ENCODE measurements at regions not wholly inside any gene's neighbourhood (a gene's known extent, or its start where the extent isn't known, plus 50 kb on each side); places are given as distances from the start of the nearest gene placed in this dataset.
"Not testable (repeated sequence)": the region's sequence is repeated elsewhere in the genome, so short reads cannot be mapped to it uniquely, and the experiment has no call there.

DNA sequence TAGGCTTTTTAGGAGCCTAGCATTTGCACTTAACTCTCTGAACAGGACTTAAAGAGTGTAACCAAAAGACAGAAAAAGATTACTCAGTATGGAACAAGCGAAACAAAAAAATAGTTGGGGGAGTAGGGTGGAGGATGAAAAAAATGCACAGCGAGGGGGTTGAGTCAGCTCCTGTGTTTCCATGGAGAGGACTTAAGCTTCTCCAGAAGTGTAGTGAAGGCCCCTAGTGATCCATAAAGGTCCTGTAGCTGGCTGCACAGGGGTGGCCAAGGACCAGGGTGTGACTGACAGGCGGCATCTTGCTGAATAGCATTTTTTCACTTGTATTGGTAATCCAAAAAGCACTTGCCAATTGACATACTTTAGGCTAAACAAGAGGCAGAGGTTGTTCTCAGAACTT is 533.9 kb downstream of the RFPL4B start:
- peak; percentile 56 for DNase-seq (ENCODE audit: low spot score)

DNA sequence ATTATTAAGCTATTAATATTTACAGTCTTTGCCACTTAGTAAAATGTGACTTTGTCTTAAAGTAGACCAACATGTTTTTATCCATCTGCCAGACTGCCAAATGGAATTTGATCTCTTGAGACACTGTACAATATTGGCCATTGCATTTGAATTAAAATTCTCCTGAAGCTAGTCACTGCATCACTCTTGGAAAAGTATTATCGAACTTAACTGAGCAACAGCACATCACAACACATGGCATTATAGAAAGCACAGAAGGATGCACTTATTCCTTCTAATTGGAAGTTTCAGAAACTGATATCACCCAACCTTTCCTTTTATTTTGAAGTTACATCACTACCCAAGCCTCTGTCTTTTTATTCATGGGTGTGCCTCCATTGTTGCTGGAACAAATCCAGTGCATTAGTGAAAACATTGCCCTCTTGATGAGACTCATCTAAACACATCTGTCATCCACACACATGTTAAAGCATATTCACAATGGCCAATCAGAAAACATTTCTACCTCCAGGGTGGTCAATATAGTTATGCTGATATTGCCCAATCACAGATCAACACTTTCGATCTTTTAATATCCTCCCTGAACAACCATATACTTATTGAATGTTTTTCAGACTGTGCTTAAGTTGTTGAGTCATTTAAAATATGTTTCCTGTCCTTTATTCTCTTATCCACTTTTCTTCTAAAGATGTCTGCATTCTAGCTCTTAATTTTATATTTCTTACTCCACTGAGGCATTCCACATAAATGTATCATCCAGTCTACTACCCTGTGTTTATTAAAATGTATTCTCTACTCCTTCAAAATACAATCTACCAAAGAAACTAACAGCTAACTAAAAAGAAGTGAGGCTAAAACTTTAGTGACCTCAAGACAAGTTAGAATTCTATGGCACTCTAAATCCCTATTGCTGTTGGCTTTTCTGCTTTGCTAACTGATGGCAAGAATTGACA is 535.0 kb downstream of the RFPL4B start:
- no peak for DNase-seq (ENCODE audit: low spot score)

DNA sequence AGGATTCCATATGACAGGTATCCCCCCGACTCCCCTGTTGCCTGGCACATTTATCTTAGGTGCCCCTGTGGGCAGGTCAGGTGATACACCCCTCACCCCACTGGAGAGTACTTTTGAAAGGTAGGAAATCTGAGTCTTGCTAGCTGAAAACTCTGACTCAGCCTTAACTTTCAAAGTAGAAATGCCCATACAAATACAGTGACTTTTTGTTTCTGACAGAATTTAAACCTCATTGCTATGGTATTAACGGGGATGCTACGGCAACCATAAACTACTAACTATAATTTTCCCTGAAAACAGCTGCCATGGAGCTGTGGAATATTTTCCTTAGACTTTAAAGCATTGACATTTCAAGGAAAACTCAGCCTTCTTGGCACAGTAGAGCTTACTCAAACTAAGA is 536.0 kb downstream of the RFPL4B start:
- no peak for DNase-seq (ENCODE audit: low spot score)

DNA sequence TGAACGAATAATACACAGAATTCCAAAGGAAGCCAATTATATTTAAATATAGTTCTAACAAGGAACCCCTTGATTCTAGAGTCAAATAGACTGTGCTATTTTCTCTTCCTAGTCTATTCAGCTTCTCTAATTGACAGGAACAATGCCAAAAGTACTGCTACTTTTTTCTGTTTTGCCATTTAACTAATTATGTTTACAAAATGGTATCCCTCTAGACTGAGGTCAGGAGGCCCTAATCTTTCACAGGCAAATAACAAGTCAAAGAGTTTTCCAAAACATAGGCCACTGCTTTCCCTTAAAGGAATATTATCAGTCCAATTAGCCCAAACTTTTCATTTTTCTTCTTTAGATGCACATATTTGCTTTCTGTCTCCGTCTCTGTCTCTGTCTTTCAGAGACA is 539.3 kb downstream of the RFPL4B start:
- no peak for DNase-seq (ENCODE audit: low spot score)

DNA sequence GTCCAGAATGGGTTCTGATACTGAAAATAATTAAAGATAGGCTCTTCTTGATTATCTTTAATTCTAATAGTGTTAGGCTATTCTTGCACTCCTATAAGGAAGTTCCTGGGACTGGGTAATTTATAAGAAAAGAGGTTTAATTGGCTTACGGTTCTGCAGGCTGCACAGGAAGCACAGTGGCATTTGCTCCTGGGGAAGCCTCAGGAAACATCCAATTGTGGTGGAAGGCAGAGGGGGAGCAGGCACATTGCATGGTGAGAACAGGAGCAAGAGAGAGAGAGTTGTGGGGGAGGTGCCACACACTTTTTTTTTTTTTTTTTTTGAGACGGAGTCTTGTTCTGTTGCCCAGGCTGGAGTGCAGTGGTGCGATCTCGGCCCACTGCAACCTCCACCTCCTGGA is 540.3 kb downstream of the RFPL4B start:
- not testable (repeated sequence) for DNase-seq (ENCODE audit: low spot score)

DNA sequence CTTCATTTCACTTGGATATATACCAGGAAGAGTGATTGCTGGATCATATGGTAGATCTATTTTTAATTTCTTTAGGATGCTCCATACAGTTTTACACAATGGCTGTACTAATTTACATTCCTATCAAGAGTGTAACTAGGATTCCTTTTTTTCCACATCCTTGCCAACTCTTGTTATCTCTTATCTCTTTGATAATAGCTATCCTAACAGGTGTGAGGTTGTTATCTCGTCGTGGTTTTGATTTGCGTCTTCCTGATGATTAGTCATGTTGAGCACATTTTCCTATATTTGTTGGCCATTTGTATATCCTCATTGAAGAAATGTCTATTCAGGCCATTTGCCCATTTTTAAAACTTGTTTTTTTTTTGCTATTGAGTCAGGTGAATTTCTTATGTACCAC is 552.4 kb downstream of the RFPL4B start:
- no peak for DNase-seq (ENCODE audit: low spot score)

DNA sequence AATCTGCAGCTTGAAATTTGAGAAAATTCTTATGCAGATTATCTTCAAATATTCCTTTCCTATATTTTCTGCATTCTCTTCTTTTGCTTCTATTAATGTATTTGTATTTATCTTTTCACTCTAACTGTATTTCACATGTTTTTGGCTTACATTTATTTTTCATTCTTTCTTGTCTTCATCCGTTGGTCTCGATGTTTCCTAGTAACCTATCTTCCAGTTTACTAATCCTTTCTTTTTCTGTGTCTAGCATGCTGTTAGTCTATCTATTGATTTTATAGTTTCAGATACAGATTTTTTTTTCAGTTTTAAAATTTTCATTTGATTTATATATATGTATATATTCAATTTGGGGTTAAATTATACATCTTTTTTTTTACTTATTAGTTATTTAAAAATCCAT is 556.2 kb downstream of the RFPL4B start:
- DNase-seq (ENCODE audit: low spot score), result no peak

DNA sequence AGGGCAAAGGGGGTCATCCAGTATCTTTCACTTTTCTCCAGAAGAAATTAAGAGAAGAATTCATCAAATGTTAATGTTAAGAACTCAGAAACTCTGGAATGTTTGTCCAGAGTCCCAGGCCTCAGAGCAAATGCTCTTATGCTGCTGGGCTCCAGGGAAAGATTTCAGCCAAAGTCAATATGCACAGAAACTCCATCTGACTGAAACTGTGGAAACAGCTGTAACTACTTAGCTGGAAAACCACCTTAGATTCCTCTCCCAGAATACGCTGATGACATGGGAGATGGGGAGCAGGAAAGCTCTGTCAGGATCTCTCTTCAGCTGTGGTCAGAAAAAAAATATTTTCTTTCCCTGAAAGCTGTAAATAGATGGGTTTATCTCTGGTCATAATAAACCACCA is 559.6 kb downstream of the RFPL4B start:
- DNase-seq (ENCODE audit: low spot score), result no peak

DNA sequence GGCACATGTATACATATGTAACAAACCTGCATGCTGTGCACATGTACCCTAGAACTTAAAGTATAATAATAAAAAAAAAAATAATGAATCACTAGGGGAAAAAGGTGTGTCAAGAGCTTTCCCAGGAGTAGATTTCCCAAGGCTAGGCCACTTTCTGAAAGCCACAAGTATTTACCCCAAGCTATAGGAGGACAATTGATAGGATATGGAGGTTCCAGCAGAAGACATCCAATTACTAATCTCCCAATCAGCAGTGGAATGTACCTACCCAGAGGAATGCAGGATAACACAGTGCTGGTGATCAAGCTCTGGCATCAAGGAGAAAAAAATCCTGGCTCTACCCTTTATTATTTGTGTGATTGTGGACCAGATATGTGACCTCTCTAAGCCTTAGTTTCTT is 562.7 kb downstream of the RFPL4B start:
- no peak for DNase-seq (ENCODE audit: low spot score)

DNA sequence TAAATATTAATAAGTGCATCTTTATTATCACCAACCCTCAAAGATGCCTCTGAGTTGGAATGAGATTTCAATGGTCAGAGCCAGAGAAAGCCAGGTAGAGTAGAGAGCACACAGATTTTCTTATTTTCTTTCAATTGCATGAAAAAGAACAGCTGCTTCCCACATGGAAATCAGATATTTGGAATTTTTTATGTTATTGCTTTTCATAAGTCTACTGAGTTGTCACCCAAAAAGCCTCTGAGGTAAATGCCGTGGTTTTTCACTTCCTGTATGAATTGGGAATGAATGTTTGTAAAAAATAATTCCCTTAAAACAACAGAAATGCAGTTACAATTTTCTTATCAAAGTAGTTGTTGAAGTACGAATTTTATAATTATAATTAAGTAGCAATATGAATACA is 563.1 kb downstream of the RFPL4B start:
- no peak for DNase-seq (ENCODE audit: low spot score)

DNA sequence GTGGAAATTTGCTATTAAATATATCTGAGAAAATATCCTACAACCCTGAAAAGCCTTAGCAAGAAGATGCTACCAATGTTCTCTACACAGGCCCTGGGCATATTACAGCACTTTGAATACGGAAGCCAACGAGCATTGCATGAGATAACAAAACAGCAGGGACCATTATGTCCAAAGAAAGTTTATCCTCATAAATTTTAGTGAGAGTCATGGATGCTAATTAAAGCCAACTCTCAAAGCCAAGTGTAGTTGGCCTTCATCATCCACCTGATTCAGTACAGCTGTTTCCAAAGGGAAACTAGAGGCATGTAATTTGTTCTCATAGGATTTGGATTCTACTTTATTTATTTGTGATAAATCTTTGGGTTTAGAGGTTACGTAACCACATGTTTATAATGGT is 564.8 kb downstream of the RFPL4B start:
- no peak for DNase-seq (ENCODE audit: low spot score)

DNA sequence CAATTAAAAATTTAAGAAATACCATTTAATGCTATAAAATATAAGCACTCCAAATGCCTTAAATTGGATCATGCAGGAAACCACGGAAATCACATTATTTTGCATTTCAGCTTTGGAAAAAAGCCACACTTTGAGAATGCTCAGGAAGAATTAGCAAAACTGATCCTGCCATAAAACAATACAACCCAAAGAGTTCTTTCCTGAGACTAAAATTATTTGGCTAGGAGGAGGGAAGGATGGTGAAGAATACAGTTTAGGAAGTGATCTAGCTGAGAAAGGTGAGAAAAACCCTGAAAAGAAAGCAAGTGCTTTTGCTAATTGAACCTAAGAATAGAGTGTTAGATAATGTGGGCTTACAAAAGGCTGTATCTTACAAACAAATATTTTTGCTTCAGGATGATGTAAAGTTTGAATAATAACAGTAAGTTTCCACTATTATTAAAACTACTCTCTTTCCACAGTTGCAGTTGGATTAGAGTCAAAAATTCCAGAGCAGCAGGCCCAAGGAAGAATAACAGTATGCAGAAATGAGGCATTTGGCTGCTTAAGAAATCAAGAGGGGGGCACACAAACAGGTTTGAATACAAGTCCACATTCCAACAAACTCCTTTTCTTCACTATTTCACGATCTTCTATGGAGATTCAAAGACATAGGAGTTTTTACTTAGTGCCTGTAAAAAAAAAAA is 565.4 kb downstream of the RFPL4B start:
- no peak for DNase-seq (ENCODE audit: low spot score)

DNA sequence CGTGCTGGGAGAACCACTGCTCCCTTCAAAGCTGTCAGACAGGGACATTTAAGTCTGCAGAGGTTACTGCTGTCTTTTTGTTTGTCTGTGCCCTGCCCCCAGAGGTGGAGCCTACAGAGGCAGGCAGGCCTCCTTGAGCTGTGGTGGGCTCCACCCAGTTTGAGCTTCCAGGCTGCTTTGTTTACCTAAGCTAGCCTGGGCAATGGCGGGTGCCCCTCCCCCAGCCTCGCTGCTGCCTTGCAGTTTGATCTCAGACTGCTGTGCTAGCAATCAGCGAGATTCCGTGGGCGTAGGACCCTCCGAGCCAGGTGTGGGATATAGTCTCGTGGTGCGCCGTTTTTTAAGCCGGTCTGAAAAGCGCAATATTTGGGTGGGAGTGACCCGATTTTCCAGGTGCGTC is 572.6 kb downstream of the RFPL4B start:
- not testable (repeated sequence) for DNase-seq (ENCODE audit: low spot score)

DNA sequence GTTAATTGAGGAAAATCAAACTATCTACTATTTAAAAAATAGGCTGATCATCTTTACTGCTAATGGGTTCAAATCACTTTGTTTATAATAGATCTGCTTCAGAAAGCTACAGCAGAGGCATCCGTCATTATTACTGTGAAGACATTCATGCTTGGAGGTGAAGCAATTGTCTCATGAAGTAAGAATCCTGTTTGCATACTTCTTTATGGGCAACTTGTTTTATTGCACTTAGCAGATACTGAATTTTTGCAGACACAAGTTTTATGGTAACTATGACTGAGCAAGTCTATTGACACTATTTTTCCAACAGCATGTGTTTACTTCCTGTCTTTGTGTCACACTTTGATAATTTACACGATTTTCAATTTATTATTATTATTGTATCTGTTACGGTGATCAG is 573.9 kb downstream of the RFPL4B start:
- no peak for DNase-seq (ENCODE audit: low spot score)

DNA sequence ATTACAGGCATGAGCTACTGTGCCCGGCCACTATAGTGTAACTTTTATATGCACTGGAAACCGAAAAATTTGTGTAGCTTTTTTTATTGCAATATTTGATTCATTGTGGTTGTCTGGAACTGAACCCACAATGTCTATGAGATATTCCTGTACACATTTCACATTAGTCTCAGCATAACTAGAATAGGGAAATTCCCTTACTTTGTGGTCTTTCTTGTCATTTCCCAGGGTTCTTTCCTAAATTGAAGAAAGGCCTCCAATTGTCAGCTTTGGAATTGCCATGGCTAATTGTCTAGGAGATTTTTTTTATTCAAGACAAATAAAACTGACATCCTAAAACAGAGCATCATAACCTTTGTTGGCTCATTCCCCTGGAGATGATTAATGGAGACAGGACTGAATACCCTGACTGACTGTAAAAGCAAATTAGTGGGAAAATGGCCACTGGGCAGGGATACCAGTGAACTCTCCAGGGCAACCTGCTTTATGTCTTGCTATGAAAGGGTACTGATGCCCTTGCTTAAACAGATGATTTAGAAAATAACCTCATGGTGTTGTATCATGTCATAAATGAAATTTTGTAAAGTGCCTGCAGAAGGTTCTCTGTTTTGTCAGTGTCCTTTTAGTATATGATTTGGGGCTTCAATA is 576.9 kb downstream of the RFPL4B start:
- DNase-seq (ENCODE audit: low spot score), result no peak

DNA sequence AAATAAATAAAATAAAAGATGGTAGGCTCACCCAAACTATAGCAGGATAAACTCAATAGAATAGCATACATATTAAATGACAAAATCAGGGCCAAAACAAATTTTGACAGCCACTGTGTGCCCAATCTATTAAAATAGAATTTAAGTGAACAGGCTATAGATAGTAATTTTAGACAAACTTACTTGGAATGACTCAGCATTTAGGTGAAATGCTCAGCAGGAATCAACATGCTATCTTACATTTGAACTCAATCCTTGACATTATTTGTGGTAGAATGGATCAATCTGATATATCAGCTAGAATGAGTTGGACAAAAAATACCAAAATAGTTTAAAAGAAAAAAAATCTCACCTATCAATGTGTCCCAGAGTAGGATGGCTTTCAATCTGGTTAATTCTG is 578.6 kb downstream of the RFPL4B start:
- DNase-seq (ENCODE audit: low spot score), result no peak

DNA sequence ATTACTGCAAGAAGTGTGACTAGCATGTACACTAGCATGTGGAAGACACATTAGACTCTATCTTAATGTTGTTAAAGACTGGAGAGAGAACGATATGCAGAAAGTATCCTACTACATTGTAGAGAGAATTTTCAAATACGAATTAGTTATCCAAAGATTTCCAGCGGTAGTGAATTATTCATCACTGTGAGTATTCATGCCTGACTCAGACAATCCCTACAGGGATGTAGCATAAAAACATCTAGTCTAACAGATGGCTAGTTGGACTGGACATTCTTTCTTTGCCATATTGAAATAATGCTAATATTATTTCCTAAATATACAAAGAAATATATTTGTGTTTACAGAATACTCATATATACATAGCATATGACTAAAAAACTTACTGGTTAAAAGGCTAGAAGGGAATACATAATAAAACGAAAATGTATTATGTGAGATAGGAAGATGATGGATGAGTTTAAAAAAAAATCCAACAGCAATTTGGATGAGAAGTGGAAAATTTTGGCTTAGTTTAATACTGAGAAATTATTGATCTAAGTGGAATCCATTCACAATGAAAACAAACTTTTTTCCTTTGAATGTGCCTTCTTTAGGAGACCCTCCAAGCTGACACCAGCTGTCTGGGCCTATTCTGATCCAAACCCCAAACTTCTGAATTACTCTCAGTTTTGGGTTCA is 580.7 kb downstream of the RFPL4B start:
- no peak for DNase-seq (ENCODE audit: low spot score)

DNA sequence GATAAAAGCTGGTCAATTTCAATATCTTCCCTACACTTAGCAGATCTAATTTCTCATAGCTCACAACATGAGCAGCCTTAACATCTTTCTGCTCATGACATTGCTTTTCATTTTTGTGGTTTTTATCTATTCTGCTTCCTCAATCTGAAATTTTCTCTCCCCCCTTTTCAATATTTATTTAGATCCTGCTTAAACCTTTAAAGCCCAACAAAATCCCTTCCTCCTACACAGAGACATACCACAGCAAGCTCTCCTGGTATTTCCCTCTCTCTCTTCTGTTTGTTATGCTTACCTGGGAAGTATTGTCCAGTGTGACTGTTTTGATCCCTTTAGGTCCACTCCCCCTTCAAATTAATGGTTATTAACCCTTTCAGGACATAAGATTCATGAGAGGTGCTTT is 582.5 kb downstream of the RFPL4B start:
- DNase-seq (ENCODE audit: low spot score), result no peak

DNA sequence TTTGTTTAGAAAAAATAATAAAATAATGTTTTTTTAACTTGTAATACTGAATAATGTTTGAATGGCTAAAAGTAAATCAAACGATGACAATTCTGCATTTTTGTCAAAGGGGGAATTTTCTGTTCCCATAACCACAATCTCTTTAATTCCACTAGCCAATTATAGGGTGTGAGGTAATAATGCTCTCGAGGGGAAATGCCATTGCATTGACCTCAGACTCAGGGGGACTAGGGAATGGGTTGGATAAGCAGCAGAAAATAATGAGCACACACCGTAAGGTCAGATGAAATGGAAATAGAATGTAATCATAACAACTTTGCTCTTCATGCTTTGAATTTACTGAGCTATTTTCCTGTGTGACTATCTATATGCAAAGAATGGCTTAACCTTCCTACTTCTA is 584.7 kb downstream of the RFPL4B start:
- no peak for DNase-seq (ENCODE audit: low spot score)

DNA sequence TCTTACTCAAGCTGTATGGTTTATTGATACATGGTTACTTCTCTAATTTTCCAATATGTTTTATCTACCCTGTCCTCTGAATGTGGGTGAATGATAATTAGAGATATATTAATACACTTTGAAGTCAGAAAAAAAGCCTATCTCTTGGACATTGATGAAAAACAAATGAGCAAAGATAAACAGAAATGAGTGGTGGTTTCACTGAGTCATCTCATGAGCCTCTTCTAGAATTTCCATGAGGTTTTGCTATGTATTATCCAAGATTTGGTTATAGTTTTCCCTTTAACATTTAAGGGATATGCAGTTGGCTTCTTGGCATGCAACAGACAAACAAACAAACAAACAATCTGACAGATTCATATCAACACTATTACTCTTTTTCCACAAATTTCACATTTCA is 586.8 kb downstream of the RFPL4B start:
- no peak for DNase-seq (ENCODE audit: low spot score)

DNA sequence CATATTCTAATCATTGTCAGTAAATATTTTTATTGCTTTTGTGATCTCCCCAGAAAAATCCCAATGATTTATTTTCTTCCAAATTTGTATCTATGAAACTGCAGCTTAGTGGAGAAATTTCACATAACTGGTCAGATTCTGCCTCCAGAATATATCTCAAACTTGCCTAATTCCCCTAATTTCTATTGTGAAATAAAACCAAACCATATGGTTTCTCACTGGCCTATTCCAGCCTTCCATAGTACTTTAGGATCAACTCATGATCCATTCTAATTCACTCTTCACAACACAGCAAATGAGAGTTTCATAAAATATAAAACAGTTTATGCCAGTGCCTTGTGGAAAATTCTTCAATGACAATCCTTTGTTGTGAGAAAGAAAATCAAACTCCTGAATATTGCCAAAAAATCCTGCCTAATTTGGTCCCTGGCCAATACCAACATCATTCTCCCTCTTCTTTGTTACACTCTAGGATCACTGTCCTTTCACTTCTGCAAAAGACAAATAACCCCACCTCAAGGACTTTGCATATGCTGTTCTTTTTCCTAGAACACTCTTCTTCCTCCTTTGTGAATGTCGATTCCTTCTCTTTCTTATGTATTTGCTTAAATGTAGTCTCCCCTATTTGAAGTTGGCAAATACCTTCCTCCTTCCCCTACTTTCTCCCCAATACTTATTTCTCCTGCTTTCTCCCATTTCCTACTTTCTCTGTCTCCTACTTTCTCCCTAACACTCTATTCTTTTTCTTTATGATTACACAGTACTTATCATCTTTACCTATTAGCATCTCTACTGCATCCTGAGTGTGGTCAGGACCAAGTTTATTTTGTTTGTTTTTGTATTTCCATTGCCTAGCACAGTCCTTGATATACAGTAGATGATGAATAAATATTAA is 587.5 kb downstream of the RFPL4B start:
- no peak for DNase-seq (ENCODE audit: low spot score)
